ENCODE measurements at regions not wholly inside any gene's neighbourhood (a gene's known extent, or its start where the extent isn't known, plus 50 kb on each side); places are given as distances from the start of the nearest gene placed in this dataset.
"Not testable (repeated sequence)": the region's sequence is repeated elsewhere in the genome, so short reads cannot be mapped to it uniquely, and the experiment has no call there.

GRCh38 chr9:63703670-63704069, 1581.3 kb downstream of the FOXD4L5 start:
- DNase-seq; in situ Hi-C loops (cut with HindIII; ENCODE audit: low pct_ligation_motif_present, low pct_unique_long_range_greater_than_20kb, low sequenced_read_pairs): not testable (repeated sequence)

- DNase-seq; in situ Hi-C loops (cut with HindIII; ENCODE audit: low pct_ligation_motif_present, low pct_unique_long_range_greater_than_20kb, low sequenced_read_pairs): not testable (repeated sequence)
Measured at GRCh38 chr9:63703138-63703665, 1581.8 kb downstream of the FOXD4L5 start.

Data from ACHN (cell line).